Esophagus squamous epithelium (tissue), 5 donors: ENCODE measurements at regions not wholly inside any gene's neighbourhood (a gene's known extent, or its start where the extent isn't known, plus 50 kb on each side); places are given as distances from the start of the nearest gene placed in this dataset.
"Not testable (repeated sequence)": the region's sequence is repeated elsewhere in the genome, so short reads cannot be mapped to it uniquely, and the experiment has no call there.

Experiments used
- DNase-seq: peaks from one replicate; lab custom pipeline; 2025; lab: John Stamatoyannopoulos, UW
- H3K27ac ChIP-seq, 4 donors: fragments of 200-600 bp; sonication (generic); one replicate each; pipeline ENCODE4 v1.5.1; 2016 to 2019; ENCODE audit warnings: mild to moderate bottlenecking in 1 of 4
- H3K27me3 ChIP-seq, 4 donors: fragments of 200-600 bp; sonication (generic); 1 replicate in 3 of 4; 2 replicates in 1 of 4; pipeline versions ENCODE4 v1.5.1 to v1.6.0; 2017 to 2021; ENCODE audit warnings: antibody characterized with exemption in 1 of 4
- H3K36me3 ChIP-seq, 3 donors: fragments of 200-600 bp; sonication (generic); one replicate each; pipeline ENCODE4 v1.5.1; 2016 to 2019
- H3K4me1 ChIP-seq, 3 donors: fragments of 200-600 bp; sonication (generic); one replicate each; pipeline ENCODE4 v1.5.1; 2017 to 2019
- H3K4me3 ChIP-seq, 4 donors: fragments of 200-600 bp; sonication (generic); 1 replicate in 3 of 4; 2 replicates in 1 of 4; pipeline ENCODE4 v1.5.1; 2016 to 2019; ENCODE audit warnings: mild to moderate bottlenecking in 2 of 4, moderate library complexity in 1 of 4
- H3K9me3 ChIP-seq, 3 donors: fragments of 200-600 bp; sonication (generic); one replicate each; pipeline ENCODE4 v1.5.1; 2016 to 2019
- CTCF ChIP-seq, 6 experiments: fragments of 450-650 bp in 4 of 6; fragments of 200-600 bp in 2 of 6; sonication (generic) in 2 of 6; IDR thresholded peaks; one replicate each; pipeline ENCODE4 v1.5.1; 2016 to 2019; ENCODE audit warnings: antibody characterized with exemption in 6 of 6, mild to moderate bottlenecking in 4 of 6, moderate library complexity in 4 of 6
- POLR2A ChIP-seq, 4 donors: fragments of 450-650 bp; IDR thresholded peaks; one replicate each; pipeline ENCODE4 v1.6.1; 2017; ENCODE audit warnings: antibody characterized with exemption in 4 of 4, mild to moderate bottlenecking in 4 of 4, moderate library complexity in 3 of 4
- WGBS, 2 donors: methylation state at CpG; one replicate each; pipeline ENCODE4 v1.1.5; 2018; 5-methylcytosine and 5-hydroxymethylcytosine counted together
- intact Hi-C: fragments of 100-400 bp; cut with DNase I; formaldehyde crosslinking; loops from one replicate; pipeline ENCODE4 v1.15.0; 2022
- donor health status: DM: yes; HTN: yes; CAD: no.

GRCh38 chr14:43132441-43132840 lies 1374.6 kb downstream of the FSCB start:
- intact Hi-C loops: no loop called here
- H3K27me3 ChIP-seq: no peaks in the 10 kb centered on the region
- H3K36me3 ChIP-seq: no peaks in the 10 kb centered on the region
- WGBS, 2 donors: 30 to 57% methylated on average over 1 of the region's 1 CpG
- H3K4me3 ChIP-seq: no peak overlapping the region
- H3K27ac ChIP-seq: no peak overlapping the region
- TF ChIP-seq CTCF (IDR thresholded peaks at IDR 0.05) (no peak), POLR2A (IDR thresholded peaks at IDR 0.05) (no peak)
- DNase-seq: no peak
- peaks cover 0 to 19% (median 0%) of the 10 kb centered on the region in 3 donors for H3K9me3 ChIP-seq
- H3K4me1 ChIP-seq: no peaks in the 10 kb centered on the region

- H3K27me3 ChIP-seq, H3K4me1 ChIP-seq, H3K4me3 ChIP-seq, H3K27ac ChIP-seq, DNase-seq, intact Hi-C loops, H3K36me3 ChIP-seq, H3K9me3 ChIP-seq: not testable (repeated sequence)
- 85 to 90% methylated on average over 1 of the region's 1 CpG for WGBS, 2 donors
Observed at GRCh38 chr14:43128429-43128828, 1378.7 kb downstream of the FSCB start.

DNA sequence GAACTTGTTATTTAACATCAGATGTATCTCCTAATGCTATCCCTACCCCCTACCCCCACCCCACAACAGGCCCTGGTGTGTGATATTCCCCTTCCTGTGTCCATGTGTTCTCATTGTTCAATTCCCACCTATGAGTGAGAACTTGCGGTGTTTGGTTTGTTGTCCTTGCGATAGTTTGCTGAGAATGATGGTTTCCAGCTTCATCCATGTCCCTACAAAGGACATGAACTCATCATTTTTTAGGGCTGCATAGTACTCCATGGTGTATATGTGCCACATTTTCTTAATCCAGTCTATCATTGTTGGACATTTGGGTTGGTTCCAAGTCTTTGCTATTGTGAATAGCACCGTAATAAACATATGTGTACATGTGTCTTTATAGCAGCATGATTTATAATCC lies 1379.2 kb downstream of the FSCB start:
- WGBS, 2 donors: 96 to 98% methylated on average over 3 of the region's 3 CpGs
- H3K4me3 ChIP-seq, intact Hi-C loops, H3K27me3 ChIP-seq, H3K9me3 ChIP-seq, DNase-seq, H3K4me1 ChIP-seq, H3K36me3 ChIP-seq, H3K27ac ChIP-seq: not testable (repeated sequence)

- Histone ChIP-seq H3K4me3 (no peak overlapping the region), H3K27me3 (no peaks in the 10 kb centered on the region), H3K4me1 (no peaks in the 10 kb centered on the region), H3K27ac (no peak overlapping the region), H3K9me3 (peaks cover 0 to 10% (median 0%) of the 10 kb centered on the region in 3 donors), H3K36me3 (no peaks in the 10 kb centered on the region)
- TF ChIP-seq CTCF (IDR thresholded peaks at IDR 0.05) (no peak), POLR2A (IDR thresholded peaks at IDR 0.05) (no peak)
- intact Hi-C loops: no loop called here
- DNase-seq: no peak
Observed at GRCh38 chr14:43123544-43123943, 1383.5 kb downstream of the FSCB start.

GRCh38 chr14:43119672-43120071 lies 1387.4 kb downstream of the FSCB start:
- H3K4me1 ChIP-seq: no peaks in the 10 kb centered on the region
- WGBS, 2 donors: 25% methylated on average over 1 of the region's 1 CpG; no CpG with 5 or more reads in 1 of the 2 donors
- no peak overlapping the region for H3K27ac ChIP-seq
- intact Hi-C loops: no loop called here
- H3K36me3 ChIP-seq: no peaks in the 10 kb centered on the region
- no peak for DNase-seq
- H3K4me3 ChIP-seq: no peak overlapping the region
- TF ChIP-seq CTCF (IDR thresholded peaks at IDR 0.05) (no peak), POLR2A (IDR thresholded peaks at IDR 0.05) (no peak)
- H3K9me3 ChIP-seq: peaks cover 0 to 10% (median 0%) of the 10 kb centered on the region in 3 donors
- H3K27me3 ChIP-seq: no peaks in the 10 kb centered on the region

DNA sequence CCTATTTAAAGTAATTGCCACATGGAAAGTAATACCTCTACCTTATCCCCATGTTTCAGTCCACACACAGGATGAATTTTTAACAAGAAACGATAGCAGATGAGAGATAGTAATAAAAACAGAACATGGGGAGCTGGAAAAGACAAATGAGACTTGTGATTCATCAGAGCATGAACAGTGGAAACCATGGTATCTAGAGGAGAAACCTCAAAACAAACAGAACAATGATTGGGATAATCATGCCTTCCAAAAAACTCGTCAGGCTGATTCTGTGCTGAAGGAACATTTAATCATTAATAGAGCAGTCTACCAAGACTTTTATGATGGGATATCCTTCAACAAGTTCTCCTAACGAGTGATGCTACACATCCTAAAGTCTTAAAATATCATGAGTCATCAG lies 1390.7 kb downstream of the FSCB start:
- H3K4me1 ChIP-seq: no peaks in the 10 kb centered on the region
- peaks cover 0 to 10% (median 0%) of the 10 kb centered on the region in 3 donors for H3K9me3 ChIP-seq
- H3K36me3 ChIP-seq: no peaks in the 10 kb centered on the region
- H3K27me3 ChIP-seq: no peaks in the 10 kb centered on the region
- H3K27ac ChIP-seq: no peak overlapping the region
- 56 to 57% methylated on average over 3 of the region's 3 CpGs for WGBS, 2 donors
- TF ChIP-seq CTCF (IDR thresholded peaks at IDR 0.05): no peak
- TF ChIP-seq POLR2A (IDR thresholded peaks at IDR 0.05): no peak
- intact Hi-C loops: no loop called here
- H3K4me3 ChIP-seq: no peak overlapping the region
- DNase-seq: no peak
